ENCODE measurements at regions not wholly inside any gene's neighbourhood (a gene's known extent, or its start where the extent isn't known, plus 50 kb on each side); places are given as distances from the start of the nearest gene placed in this dataset. TPM values are rescaled to one million over a fixed set of nuclear protein-coding genes. Genes with fewer than 3 reads are reported as not detected.

DNA sequence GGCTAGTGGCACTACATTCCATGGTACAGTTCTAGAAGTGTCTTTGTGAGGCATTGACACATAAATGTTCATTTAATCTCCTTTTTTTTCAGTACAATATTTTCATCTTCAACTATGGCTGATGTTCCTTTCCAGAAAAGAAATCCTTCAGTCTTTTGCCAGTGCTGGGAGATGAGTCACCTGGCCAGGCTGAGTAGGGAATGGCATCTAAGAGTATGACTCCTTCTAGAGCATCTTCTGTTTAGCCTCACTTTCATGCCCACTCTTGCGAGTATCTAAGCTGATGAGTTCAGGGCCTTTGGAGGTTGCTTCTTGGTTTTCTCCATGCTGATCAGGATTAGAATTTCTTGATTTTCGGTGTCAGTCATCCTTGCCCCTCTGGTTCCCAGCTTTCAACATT lies 124.4 kb downstream of the SLC28A3 start:
- no peak for DNase-seq (ENCODE audit: insufficient read length, low spot score, missing footprints)
- no peaks in the 10 kb centered on the region for H3K36me3 ChIP-seq (ENCODE audit: insufficient read depth, low read length)
- no peaks in the 10 kb centered on the region for H3K9me3 ChIP-seq (ENCODE audit: low read depth, low read length)
- H2AFZ ChIP-seq (ENCODE audit: low read length), result no peak overlapping the region
- no peaks in the 10 kb centered on the region for H4K20me1 ChIP-seq (ENCODE audit: insufficient read depth, low read length)
- TF ChIP-seq, protein P1, sequence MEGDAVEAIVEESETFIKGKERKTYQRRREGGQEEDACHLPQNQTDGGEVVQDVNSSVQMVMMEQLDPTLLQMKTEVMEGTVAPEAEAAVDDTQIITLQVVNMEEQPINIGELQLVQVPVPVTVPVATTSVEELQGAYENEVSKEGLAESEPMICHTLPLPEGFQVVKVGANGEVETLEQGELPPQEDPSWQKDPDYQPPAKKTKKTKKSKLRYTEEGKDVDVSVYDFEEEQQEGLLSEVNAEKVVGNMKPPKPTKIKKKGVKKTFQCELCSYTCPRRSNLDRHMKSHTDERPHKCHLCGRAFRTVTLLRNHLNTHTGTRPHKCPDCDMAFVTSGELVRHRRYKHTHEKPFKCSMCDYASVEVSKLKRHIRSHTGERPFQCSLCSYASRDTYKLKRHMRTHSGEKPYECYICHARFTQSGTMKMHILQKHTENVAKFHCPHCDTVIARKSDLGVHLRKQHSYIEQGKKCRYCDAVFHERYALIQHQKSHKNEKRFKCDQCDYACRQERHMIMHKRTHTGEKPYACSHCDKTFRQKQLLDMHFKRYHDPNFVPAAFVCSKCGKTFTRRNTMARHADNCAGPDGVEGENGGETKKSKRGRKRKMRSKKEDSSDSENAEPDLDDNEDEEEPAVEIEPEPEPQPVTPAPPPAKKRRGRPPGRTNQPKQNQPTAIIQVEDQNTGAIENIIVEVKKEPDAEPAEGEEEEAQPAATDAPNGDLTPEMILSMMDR (IDR thresholded peaks at IDR 0.05; ENCODE audit: extremely low read depth, low read depth, low read length), result no peak
- H3K4me1 ChIP-seq (ENCODE audit: insufficient read depth, low read length), result no peaks in the 10 kb centered on the region
- H3K27me3 ChIP-seq (ENCODE audit: insufficient read depth, low read length), result no peaks in the 10 kb centered on the region
- no peak overlapping the region for H3K27ac ChIP-seq (ENCODE audit: low read depth, low read length)
- H3K4me3 ChIP-seq (ENCODE audit: insufficient read depth, low read length), result no peak overlapping the region
- no peak overlapping the region for H3K4me2 ChIP-seq (ENCODE audit: insufficient read depth, low read length)
- no peaks in the 10 kb centered on the region for H3K79me2 ChIP-seq (ENCODE audit: insufficient read depth, low read length)

DNA sequence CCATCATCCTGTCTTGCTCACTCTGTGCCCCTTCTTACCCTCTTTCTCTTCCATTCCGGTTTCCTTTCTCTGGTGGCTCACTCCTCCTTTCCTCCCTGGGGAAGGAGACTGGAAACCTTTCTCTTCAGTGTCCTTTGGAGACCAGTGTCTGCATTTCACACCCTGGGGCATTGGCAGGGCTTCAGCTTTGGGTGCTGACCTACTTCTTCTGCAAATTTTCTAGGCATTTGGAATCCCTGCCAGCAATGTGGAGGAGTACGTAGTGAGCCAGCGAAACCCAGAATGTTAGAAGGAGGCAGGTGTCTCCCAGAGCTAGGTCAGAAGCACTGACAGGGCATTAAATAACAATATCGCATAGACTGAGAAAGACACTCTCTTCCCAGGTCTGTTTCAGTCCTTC lies 122.2 kb downstream of the SLC28A3 start:
- Histone ChIP-seq H3K4me1 (ENCODE audit: insufficient read depth, low read length) (no peaks in the 10 kb centered on the region), H3K9me3 (ENCODE audit: low read depth, low read length) (no peaks in the 10 kb centered on the region), H3K36me3 (ENCODE audit: insufficient read depth, low read length) (no peaks in the 10 kb centered on the region), H3K27ac (ENCODE audit: low read depth, low read length) (no peak overlapping the region), H2AFZ (ENCODE audit: low read length) (no peak overlapping the region), H3K4me3 (ENCODE audit: insufficient read depth, low read length) (no peak overlapping the region), H3K79me2 (ENCODE audit: insufficient read depth, low read length) (no peaks in the 10 kb centered on the region), H3K4me2 (ENCODE audit: insufficient read depth, low read length) (no peak overlapping the region), H3K27me3 (ENCODE audit: insufficient read depth, low read length) (no peaks in the 10 kb centered on the region), H4K20me1 (ENCODE audit: insufficient read depth, low read length) (no peaks in the 10 kb centered on the region)
- no peak for DNase-seq (ENCODE audit: insufficient read length, low spot score, missing footprints)
- TF ChIP-seq, protein P1 (IDR thresholded peaks at IDR 0.05; ENCODE audit: extremely low read depth, low read depth, low read length), result no peak

DNA sequence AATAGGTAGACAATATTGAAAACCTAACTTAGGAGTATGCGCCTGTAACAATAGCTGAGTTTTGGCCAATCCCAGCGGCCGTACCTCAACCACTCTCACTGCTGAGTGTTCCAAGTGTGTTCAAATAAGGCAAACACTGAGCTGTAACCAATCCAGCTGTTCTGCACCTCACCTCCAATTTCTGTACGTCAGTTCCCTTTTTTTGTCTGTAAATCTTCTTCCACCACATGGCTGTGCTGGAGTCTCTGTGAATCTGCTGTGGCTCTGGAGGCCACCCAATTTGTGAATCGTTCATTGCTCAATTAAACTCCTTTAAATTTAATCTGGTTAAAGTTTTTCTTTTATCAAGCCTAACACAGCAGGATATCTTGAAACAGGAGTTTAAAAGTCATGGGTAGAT lies 116.3 kb downstream of the SLC28A3 start:
- TF ChIP-seq, protein P1 (IDR thresholded peaks at IDR 0.05; ENCODE audit: extremely low read depth, low read depth, low read length), result no peak
- DNase-seq (ENCODE audit: insufficient read length, low spot score, missing footprints), result no peak
- Histone ChIP-seq H2AFZ (ENCODE audit: low read length) (no peak overlapping the region), H3K27ac (ENCODE audit: low read depth, low read length) (no peak overlapping the region), H4K20me1 (ENCODE audit: insufficient read depth, low read length) (no peaks in the 10 kb centered on the region), H3K4me2 (ENCODE audit: insufficient read depth, low read length) (no peak overlapping the region), H3K4me3 (ENCODE audit: insufficient read depth, low read length) (no peak overlapping the region), H3K27me3 (ENCODE audit: insufficient read depth, low read length) (no peaks in the 10 kb centered on the region), H3K36me3 (ENCODE audit: insufficient read depth, low read length) (no peaks in the 10 kb centered on the region), H3K4me1 (ENCODE audit: insufficient read depth, low read length) (no peaks in the 10 kb centered on the region), H3K9me3 (ENCODE audit: low read depth, low read length) (no peaks in the 10 kb centered on the region), H3K79me2 (ENCODE audit: insufficient read depth, low read length) (no peaks in the 10 kb centered on the region)

Small RNA genes in the stretch of these regions (small RNA-seq; reads per million reads assigned to genes)
- gene AL390838.2, result not detected

All from osteoblast (primary cell).